Neutrophil (primary cell): ENCODE measurements at regions not wholly inside any gene's neighbourhood (a gene's known extent, or its start where the extent isn't known, plus 50 kb on each side); places are given as distances from the start of the nearest gene placed in this dataset.

ENCODE experiments used
- H3K27ac ChIP-seq: fragments of 200-600 bp; sonication (generic); 2 replicates; pipeline ENCODE4 v1.5.1; 2016; ENCODE audit warnings: mild to moderate bottlenecking, moderate library complexity
- H3K27me3 ChIP-seq: fragments of 200-600 bp; sonication (generic); 2 replicates; pipeline ENCODE4 v1.6.0; 2016; ENCODE audit warnings: mild to moderate bottlenecking
- H3K36me3 ChIP-seq: fragments of 200-600 bp; sonication (generic); 2 replicates; pipeline ENCODE4 v1.5.1; 2017
- H3K4me1 ChIP-seq, 2 experiments: fragments of 200-600 bp in 1 of 2; sonication (generic) in 1 of 2; 1 replicate in 1 of 2; 2 replicates in 1 of 2; pipeline versions ENCODE4 v1.5.1 to v1.6.1; 2013 to 2016; ENCODE audit warnings: low read depth in 1 of 2, low read length in 1 of 2, mild to moderate bottlenecking in 1 of 2, moderate library complexity in 1 of 2; ENCODE audit not compliant: control insufficient read depth in 1 of 2, insufficient read depth in 1 of 2
- H3K4me3 ChIP-seq, 2 experiments: fragments of 200-600 bp in 1 of 2; sonication (generic) in 1 of 2; 1 replicate in 1 of 2; 2 replicates in 1 of 2; pipeline ENCODE4 v1.5.1; 2013 to 2016; ENCODE audit warnings: low read depth in 1 of 2, low read length in 1 of 2, mild to moderate bottlenecking in 1 of 2, moderate library complexity in 1 of 2
- H3K9me3 ChIP-seq: fragments of 200-600 bp; sonication (generic); 2 replicates; pipeline ENCODE4 v1.5.1; 2016
- TF ChIP-seq, protein P1 (sequence below): fragments of 200-600 bp; sonication (generic); IDR thresholded peaks from 2 replicates; pipeline ENCODE4 v1.5.1; 2016; ENCODE audit warnings: antibody characterized with exemption

- Histone ChIP-seq H3K9me3 (no peaks in the 10 kb centered on the region), H3K27ac (no peak overlapping the region), H3K4me1 (no peaks in the 10 kb centered on the region), H3K4me3 (no peak overlapping the region), H3K36me3 (no peaks in the 10 kb centered on the region), H3K27me3 (no peaks in the 10 kb centered on the region)
- TF ChIP-seq, protein P1, sequence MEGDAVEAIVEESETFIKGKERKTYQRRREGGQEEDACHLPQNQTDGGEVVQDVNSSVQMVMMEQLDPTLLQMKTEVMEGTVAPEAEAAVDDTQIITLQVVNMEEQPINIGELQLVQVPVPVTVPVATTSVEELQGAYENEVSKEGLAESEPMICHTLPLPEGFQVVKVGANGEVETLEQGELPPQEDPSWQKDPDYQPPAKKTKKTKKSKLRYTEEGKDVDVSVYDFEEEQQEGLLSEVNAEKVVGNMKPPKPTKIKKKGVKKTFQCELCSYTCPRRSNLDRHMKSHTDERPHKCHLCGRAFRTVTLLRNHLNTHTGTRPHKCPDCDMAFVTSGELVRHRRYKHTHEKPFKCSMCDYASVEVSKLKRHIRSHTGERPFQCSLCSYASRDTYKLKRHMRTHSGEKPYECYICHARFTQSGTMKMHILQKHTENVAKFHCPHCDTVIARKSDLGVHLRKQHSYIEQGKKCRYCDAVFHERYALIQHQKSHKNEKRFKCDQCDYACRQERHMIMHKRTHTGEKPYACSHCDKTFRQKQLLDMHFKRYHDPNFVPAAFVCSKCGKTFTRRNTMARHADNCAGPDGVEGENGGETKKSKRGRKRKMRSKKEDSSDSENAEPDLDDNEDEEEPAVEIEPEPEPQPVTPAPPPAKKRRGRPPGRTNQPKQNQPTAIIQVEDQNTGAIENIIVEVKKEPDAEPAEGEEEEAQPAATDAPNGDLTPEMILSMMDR, result no peak
Measured at GRCh38 chr3:102189956-102190723, 244.7 kb upstream of the ZPLD1 start.

DNA sequence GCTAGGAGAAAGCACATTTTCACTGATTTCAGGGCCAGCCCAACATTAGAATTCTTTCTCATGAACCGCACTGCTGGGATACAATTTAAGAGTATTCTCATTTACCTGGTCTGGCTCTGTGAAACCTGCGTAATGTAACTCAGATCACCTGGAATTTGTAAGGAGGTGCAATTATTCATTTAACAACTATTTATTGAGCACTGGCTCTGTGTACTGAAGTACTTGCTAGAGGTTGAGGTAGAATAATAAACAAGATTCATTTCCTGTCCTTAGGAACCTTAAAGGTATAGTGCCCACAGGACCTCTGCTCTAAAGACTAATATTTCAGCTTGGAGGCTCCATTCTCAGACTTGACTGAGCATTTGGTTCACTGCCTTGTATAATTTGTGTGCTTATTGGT is 242.2 kb upstream of the ZPLD1 start:
- no peak overlapping the region for H3K4me3 ChIP-seq
- no peak overlapping the region for H3K27ac ChIP-seq
- H3K36me3 ChIP-seq, result no peaks in the 10 kb centered on the region
- H3K4me1 ChIP-seq, result no peaks in the 10 kb centered on the region
- H3K27me3 ChIP-seq, result no peaks in the 10 kb centered on the region
- no peaks in the 10 kb centered on the region for H3K9me3 ChIP-seq
- TF ChIP-seq, protein P1, result no peak

DNA sequence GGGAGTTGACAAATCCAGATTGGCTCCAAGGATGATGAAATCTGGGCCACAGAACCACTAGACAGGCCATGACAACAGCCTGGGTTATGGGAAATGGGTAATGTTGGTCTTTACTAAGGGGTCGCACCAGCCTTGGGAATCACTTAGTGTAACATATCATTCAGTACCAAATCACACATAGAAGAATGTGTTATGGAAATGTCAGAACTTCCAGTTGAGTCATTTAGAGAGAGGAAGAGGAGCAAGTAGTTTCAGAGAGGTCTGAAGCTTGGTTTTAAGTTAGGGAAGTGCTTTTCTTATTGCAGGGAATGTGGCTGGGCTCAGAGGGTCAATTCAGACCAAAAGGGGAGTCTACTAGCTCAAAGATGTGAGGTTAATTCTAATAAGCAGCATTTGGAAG is 241.6 kb upstream of the ZPLD1 start:
- H3K4me1 ChIP-seq, result no peaks in the 10 kb centered on the region
- no peak overlapping the region for H3K4me3 ChIP-seq
- no peaks in the 10 kb centered on the region for H3K27me3 ChIP-seq
- no peaks in the 10 kb centered on the region for H3K9me3 ChIP-seq
- H3K27ac ChIP-seq, result no peak overlapping the region
- TF ChIP-seq, protein P1, result no peak
- H3K36me3 ChIP-seq, result no peaks in the 10 kb centered on the region

GRCh38 chr3:102194001-102194400 is 240.8 kb upstream of the ZPLD1 start:
- no peaks in the 10 kb centered on the region for H3K4me1 ChIP-seq
- H3K36me3 ChIP-seq, result no peaks in the 10 kb centered on the region
- H3K27ac ChIP-seq, result no peak overlapping the region
- TF ChIP-seq, protein P1, result no peak
- H3K9me3 ChIP-seq, result no peaks in the 10 kb centered on the region
- no peaks in the 10 kb centered on the region for H3K27me3 ChIP-seq
- no peak overlapping the region for H3K4me3 ChIP-seq

- no peaks in the 10 kb centered on the region for H3K4me1 ChIP-seq
- TF ChIP-seq, protein P1, result no peak
- no peak overlapping the region for H3K27ac ChIP-seq
- H3K27me3 ChIP-seq, result no peaks in the 10 kb centered on the region
- no peaks in the 10 kb centered on the region for H3K9me3 ChIP-seq
- no peaks in the 10 kb centered on the region for H3K36me3 ChIP-seq
- H3K4me3 ChIP-seq, result no peak overlapping the region
Measured at GRCh38 chr3:102194760-102195159, 240.1 kb upstream of the ZPLD1 start.
